HEK293T (cell line): ENCODE measurements at regions not wholly inside any gene's neighbourhood (a gene's known extent, or its start where the extent isn't known, plus 50 kb on each side); places are given as distances from the start of the nearest gene placed in this dataset.

Experiments
- CTCF ChIA-PET: fragments of 350-600 bp; formaldehyde crosslinking; extraction: SDS; loops from one replicate; lab custom pipeline; 2021; ENCODE audit warnings: antibody characterized with exemption, inconsistent platforms; lab: Yijun Ruan, JAX
- POLR2A ChIA-PET: fragments of 350-600 bp; formaldehyde crosslinking; extraction: SDS; loops from one replicate; lab custom pipeline; 2020; ENCODE audit warnings: antibody characterized with exemption, inconsistent platforms; lab: Yijun Ruan, JAX
- DNase-seq: peaks from one replicate; pipeline ENCODE4 v3.0.0; 2012; ENCODE audit warnings: mixed read lengths; ENCODE audit errors: extremely low spot score
- ARNT ChIP-seq: fragments of 450-650 bp; IDR thresholded peaks from 2 replicates; pipeline ENCODE4 v1.6.1; 2017; ENCODE audit warnings: mild to moderate bottlenecking
- BHLHE40 ChIP-seq: fragments of 450-650 bp; IDR thresholded peaks from 2 replicates; pipeline ENCODE4 v1.6.1; 2016; ENCODE audit warnings: mild to moderate bottlenecking, moderate library complexity, borderline replicate concordance
- CTBP1 ChIP-seq: fragments of 450-650 bp; IDR thresholded peaks from 2 replicates; pipeline ENCODE4 v1.6.1; 2016; ENCODE audit warnings: borderline replicate concordance
- ELF4 ChIP-seq: fragments of 450-650 bp; IDR thresholded peaks from 2 replicates; pipeline ENCODE4 v1.6.1; 2017; ENCODE audit warnings: antibody characterized with exemption
- FOXA1 ChIP-seq: fragments of 450-650 bp; IDR thresholded peaks from 2 replicates; pipeline ENCODE4 v1.6.1; 2016; ENCODE audit warnings: mild to moderate bottlenecking
- FOXK2 ChIP-seq: fragments of 450-650 bp; IDR thresholded peaks from 2 replicates; pipeline ENCODE4 v1.6.1; 2016; ENCODE audit warnings: mild to moderate bottlenecking
- FOXM1 ChIP-seq: fragments of 450-650 bp; IDR thresholded peaks from 2 replicates; pipeline ENCODE4 v1.6.1; 2017; ENCODE audit warnings: mild to moderate bottlenecking, borderline replicate concordance
- HDGF ChIP-seq: fragments of 450-650 bp; IDR thresholded peaks from 2 replicates; pipeline ENCODE4 v1.6.1; 2017; ENCODE audit warnings: antibody characterized with exemption, borderline replicate concordance
- L3MBTL2 ChIP-seq: fragments of 450-650 bp; conservative IDR thresholded peaks from 2 replicates; pipeline ENCODE4 v1.6.1; 2016; ENCODE audit warnings: mild to moderate bottlenecking
- LEF1 ChIP-seq: fragments of 450-650 bp; IDR thresholded peaks from 2 replicates; pipeline ENCODE4 v1.6.1; 2017; ENCODE audit warnings: mild to moderate bottlenecking, borderline replicate concordance
- NFRKB ChIP-seq: fragments of 450-650 bp; IDR thresholded peaks from 2 replicates; pipeline ENCODE4 v1.6.1; 2016; ENCODE audit warnings: mild to moderate bottlenecking, moderate library complexity
- SP1 ChIP-seq: fragments of 450-650 bp; IDR thresholded peaks from 2 replicates; pipeline ENCODE4 v1.6.1; 2017
- SUZ12 ChIP-seq: fragments of 450-650 bp; IDR thresholded peaks from 2 replicates; pipeline ENCODE4 v1.6.1; 2016; ENCODE audit warnings: mild to moderate bottlenecking
- TARDBP ChIP-seq: fragments of 450-650 bp; IDR thresholded peaks from 2 replicates; pipeline ENCODE4 v1.6.1; 2016
- ZNF384 ChIP-seq: fragments of 450-650 bp; IDR thresholded peaks from 2 replicates; pipeline ENCODE4 v1.6.1; 2016
- TF ChIP-seq, protein P1 (sequence below): fragments of 450-650 bp; IDR thresholded peaks from 2 replicates; pipeline ENCODE4 v1.6.1; 2016

DNA sequence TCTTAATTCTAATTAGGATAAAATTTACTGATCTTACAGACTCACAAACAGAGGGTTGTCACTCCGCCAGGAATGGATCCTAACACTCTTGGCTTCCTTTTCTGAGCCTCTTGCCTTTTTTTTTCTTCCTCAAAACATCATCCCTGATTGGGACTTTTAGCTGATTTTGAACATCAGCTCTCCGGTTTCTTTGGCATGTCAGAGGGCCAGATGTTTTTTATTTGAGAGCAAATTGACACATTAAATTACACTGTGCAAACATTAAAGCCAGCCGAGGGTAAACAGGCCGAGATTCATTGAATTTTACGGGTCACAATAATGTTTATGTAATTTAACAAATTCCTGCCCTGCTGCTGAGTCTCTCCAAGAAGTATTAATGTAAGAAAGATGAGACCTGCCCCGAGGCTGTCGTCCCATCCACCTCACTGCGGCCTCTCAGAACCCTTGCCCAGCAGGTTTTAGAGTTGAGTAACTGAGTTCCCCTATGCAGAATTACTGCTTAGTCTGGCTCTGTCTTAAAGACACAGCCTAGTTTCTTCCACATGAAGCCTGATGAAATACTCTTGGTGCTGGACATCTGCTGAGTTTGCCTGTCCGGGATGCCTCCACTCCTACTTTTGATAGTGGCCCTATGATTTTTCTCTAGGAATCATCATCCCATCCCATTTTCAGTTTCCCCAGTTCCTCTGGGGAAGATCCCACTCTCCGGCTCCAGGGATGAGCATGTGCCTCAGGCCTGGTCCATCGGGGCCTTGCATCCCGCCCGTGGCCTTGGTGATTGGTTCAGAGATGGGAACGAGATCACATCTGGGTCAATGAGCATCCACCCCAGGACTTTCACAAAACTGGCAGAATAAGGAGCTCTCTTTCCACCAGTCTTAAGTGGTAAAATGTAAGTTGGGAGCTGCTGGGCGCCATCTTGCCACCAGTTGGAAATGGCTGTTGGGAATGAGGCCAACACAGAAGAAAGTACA is 226.6 kb upstream of the TLE3 start:
- CTCF ChIA-PET: no interaction called here
- POLR2A ChIA-PET: no interaction called here
- DNase-seq: no peak
- TF ChIP-seq FOXA1 (peak; percentile 74; the same call in 1 of the 2 replicates), BHLHE40 (no peak), SUZ12 (no peak), ZNF384 (no peak), TARDBP (no peak)
- TF ChIP-seq, protein P1, sequence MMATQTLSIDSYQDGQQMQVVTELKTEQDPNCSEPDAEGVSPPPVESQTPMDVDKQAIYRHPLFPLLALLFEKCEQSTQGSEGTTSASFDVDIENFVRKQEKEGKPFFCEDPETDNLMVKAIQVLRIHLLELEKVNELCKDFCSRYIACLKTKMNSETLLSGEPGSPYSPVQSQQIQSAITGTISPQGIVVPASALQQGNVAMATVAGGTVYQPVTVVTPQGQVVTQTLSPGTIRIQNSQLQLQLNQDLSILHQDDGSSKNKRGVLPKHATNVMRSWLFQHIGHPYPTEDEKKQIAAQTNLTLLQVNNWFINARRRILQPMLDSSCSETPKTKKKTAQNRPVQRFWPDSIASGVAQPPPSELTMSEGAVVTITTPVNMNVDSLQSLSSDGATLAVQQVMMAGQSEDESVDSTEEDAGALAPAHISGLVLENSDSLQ: peak; percentile 25

DNA sequence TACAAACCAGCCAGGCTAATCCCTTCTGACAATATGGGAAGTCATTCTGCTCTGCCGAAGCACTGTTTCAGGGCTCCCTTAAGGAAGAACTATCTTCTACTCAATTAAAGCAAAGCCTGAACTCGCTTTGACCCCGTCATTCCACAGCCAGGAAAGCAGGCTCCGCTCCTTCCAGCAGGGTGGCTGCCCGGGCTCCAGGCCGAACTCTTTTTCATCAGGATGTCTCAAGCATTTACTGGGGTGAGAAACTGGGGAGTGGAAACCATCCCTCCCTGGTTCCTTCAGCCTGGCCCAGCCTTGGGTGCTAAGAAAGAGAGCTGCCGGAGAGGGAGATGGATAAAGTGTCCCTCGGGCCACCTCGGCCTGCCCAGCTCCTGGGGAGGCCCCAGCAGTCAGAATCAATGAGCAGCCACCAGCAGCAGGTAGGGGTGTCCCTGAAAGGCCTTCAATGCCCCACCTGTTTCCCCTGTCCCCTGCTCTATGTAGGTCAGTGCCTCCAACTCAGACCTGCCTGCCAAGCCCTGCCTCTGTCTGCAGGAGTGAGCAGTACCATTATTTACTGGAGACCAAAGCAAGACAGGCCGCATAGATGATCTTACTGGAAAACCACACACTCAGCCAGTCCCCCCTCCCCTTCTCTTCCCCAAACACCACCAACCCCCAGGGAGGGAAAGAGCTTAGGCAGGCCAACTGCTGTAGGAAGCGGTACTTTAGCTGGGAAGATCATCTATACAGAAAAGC is 225.6 kb upstream of the TLE3 start:
- no peak for DNase-seq
- CTCF ChIA-PET: no interaction called here
- no peak for TF ChIP-seq NFRKB
- TF ChIP-seq ELF4: no peak
- no peak for TF ChIP-seq HDGF
- no peak for TF ChIP-seq FOXM1
- TF ChIP-seq FOXK2: no peak
- no peak for TF ChIP-seq L3MBTL2
- TF ChIP-seq SP1: no peak
- no peak for TF ChIP-seq TARDBP
- TF ChIP-seq ARNT: no peak
- TF ChIP-seq FOXA1: no peak
- no peak for TF ChIP-seq LEF1
- TF ChIP-seq CTBP1: no peak
- TF ChIP-seq, protein P1: no peak
- no peak for TF ChIP-seq ZNF384
- TF ChIP-seq BHLHE40: no peak
- no peak for TF ChIP-seq SUZ12
- POLR2A ChIA-PET: no interaction called here

DNA sequence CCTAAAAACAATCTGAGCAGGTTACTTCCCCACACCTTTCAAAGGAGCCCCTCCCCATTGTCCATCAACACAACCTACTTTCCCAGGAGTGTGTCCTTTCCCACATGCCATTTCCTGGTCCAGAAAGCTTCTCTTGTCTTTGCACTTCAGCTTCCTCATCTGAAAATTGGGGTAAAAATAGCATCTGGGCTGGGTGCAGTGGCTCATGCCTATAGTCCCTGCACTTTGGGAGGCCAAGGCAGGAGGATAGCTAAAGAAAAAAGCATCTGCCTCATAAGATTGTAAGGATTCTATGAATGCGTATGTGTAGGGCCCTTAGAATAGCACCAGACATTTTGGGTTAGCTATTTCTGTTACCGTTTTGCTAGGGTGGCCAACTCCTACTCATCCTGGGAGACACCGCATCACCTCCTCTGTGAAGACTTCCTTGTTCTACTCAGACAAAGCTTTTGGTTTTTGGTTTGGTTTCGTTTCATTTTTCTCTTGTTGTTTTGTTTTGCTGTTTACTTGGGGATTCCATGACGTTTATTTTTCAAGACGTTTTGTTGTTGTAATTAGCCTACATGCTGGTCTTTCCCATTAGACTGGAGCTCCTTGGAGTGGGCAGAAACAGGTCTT is 224.4 kb upstream of the TLE3 start:
- TF ChIP-seq TARDBP (no peak), BHLHE40 (no peak), SP1 (no peak), FOXK2 (no peak), FOXA1 (no peak), ARNT (no peak), LEF1 (no peak), CTBP1 (no peak)
- TF ChIP-seq, protein P1: no peak
- POLR2A ChIA-PET: no interaction called here
- no peak for DNase-seq
- CTCF ChIA-PET: no interaction called here

DNA sequence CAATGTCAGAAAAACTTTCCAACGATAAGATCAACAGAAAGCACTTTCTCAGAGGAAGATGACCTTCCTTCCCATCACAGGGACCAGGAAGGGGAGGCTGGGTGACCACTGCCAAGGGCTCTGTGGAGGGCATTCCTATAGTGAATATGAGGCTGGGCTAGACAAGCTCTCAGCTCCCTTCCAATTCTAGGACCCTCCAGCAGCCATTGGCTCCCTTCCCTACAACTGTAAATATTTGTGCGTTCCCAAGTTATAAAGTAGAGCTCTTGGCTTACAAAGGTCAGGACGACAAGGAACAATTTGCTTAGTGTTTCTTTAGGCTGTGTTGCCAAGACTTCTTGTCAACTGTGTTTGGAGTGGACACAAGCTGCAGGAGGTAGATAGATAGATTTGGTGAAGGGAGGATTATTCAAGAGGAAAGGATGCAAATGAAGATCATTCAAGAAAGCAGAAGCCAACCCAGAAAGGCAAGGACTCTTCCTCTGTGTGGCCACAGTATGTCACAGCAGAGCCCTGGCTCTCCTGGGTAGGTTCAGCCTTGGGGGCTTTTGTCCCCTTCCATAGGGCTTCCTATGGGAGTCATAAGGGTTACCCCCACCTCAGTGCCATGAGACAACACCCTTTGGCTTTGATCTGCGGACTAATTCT is 223.6 kb upstream of the TLE3 start:
- ChIA-PET CTCF (interaction anchor here (0.7 kb wide), 1 partner anchor 285 kb away, joined by 3 read pairs; no protein-coding TSS in a partner anchor), POLR2A (no interaction called here)
- no peak for DNase-seq

More for the DNA sequence above, 223.6 kb upstream of the TLE3 start:
- TF ChIP-seq TARDBP (no peak), NFRKB (no peak), ELF4 (no peak), FOXK2 (no peak), L3MBTL2 (no peak), LEF1 (no peak), BHLHE40 (no peak), FOXA1 (no peak), ARNT (no peak), CTBP1 (no peak), SP1 (no peak), ZNF384 (no peak)
- TF ChIP-seq, protein P1: no peak
